Chondrocyte (in vitro differentiated cells): ENCODE measurements at regions not wholly inside any gene's neighbourhood (a gene's known extent, or its start where the extent isn't known, plus 50 kb on each side); places are given as distances from the start of the nearest gene placed in this dataset.

ENCODE experiments used
- DNase-seq: peaks from one replicate; pipeline ENCODE4 v3.0.0; 2021; ENCODE audit warnings: mixed read lengths, low spot score
- H3K27ac Mint-ChIP-seq: one replicate; pipeline ENCODE4 v1.8.0; 2021; ENCODE audit warnings: mild to moderate bottlenecking, moderate library complexity, mixed read lengths; ENCODE audit not compliant: unreplicated experiment
- H3K27me3 Mint-ChIP-seq: 2 replicates; pipeline ENCODE4 v1.8.0; 2021; ENCODE audit warnings: low read depth, mixed read lengths
- H3K36me3 Mint-ChIP-seq: 2 replicates; pipeline ENCODE4 v1.8.0; 2021; ENCODE audit warnings: low read depth, mixed read lengths
- H3K4me1 Mint-ChIP-seq: 2 replicates; pipeline ENCODE4 v1.8.0; 2021; ENCODE audit warnings: low read depth, mild to moderate bottlenecking, mixed read lengths
- H3K4me3 Mint-ChIP-seq: one replicate; pipeline ENCODE4 v1.8.0; 2021; ENCODE audit warnings: mild to moderate bottlenecking, moderate library complexity, mixed read lengths; ENCODE audit not compliant: unreplicated experiment
- H3K9me3 Mint-ChIP-seq: 2 replicates; pipeline ENCODE4 v1.8.0; 2021; ENCODE audit warnings: low read depth, mixed read lengths
- TF ChIP-seq, protein P1 (sequence below): fragments of 200-600 bp; sonication (generic); IDR thresholded peaks from 2 replicates; pipeline ENCODE4 v1.5.0; 2021; ENCODE audit warnings: antibody characterized with exemption, mild to moderate bottlenecking, moderate library complexity

DNA sequence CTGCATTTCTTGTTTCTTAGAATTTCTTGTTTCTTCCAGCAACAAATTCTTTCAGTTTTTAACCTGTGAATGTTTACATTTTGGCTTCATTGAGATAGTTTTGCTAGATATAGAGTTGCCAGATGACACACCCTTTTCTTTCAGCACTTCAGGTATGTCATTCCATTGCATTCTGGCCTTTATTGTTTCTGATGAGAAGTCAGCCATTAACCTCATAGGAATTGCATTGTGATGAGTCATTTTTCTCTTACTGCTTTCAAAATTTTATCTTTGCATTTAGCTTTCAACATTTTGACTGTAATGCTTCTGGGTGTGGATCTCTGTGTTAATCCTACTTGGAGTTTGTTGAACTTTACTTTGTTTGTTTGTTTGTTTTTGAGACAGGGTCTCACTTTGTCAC is 440.3 kb upstream of the HS3ST5 start:
- Mint-ChIP-seq H3K4me1 (no peaks in the 10 kb centered on the region), H3K9me3 (peaks cover 8% of the 10 kb centered on the region), H3K27ac (no peak overlapping the region), H3K4me3 (no peak overlapping the region), H3K36me3 (peaks cover 2% of the 10 kb centered on the region), H3K27me3 (no peaks in the 10 kb centered on the region)
- DNase-seq = no peak
- TF ChIP-seq, protein P1, sequence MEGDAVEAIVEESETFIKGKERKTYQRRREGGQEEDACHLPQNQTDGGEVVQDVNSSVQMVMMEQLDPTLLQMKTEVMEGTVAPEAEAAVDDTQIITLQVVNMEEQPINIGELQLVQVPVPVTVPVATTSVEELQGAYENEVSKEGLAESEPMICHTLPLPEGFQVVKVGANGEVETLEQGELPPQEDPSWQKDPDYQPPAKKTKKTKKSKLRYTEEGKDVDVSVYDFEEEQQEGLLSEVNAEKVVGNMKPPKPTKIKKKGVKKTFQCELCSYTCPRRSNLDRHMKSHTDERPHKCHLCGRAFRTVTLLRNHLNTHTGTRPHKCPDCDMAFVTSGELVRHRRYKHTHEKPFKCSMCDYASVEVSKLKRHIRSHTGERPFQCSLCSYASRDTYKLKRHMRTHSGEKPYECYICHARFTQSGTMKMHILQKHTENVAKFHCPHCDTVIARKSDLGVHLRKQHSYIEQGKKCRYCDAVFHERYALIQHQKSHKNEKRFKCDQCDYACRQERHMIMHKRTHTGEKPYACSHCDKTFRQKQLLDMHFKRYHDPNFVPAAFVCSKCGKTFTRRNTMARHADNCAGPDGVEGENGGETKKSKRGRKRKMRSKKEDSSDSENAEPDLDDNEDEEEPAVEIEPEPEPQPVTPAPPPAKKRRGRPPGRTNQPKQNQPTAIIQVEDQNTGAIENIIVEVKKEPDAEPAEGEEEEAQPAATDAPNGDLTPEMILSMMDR = no peak

- no peaks in the 10 kb centered on the region for H3K36me3 Mint-ChIP-seq
These were observed 422.0 kb upstream of the HS3ST5 start for GRCh38 chr6:114764866-114765265.

DNA sequence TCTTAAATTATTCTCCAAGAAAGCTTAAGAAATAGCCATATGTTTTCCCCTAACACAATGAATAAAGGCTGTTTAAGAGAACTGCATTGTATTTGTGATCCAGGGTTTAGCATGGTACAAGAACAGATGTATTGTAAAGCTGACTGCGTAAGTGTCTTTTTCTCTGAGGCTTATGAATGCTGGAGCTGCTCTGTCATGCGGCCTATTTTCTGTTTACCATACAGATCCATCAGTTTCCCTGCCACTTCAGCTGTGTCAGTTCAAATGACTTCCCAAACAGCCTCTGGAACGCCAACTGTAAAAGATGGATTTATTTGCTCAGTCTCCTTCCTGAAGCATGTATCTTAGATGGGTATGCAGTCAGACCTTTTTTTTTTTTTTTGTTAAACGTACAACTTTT is 419.3 kb upstream of the HS3ST5 start:
- Mint-ChIP-seq H3K9me3 (no peaks in the 10 kb centered on the region), H3K4me1 (no peaks in the 10 kb centered on the region), H3K4me3 (no peak overlapping the region), H3K27me3 (no peaks in the 10 kb centered on the region), H3K27ac (no peak overlapping the region), H3K36me3 (no peaks in the 10 kb centered on the region)
- TF ChIP-seq, protein P1 = no peak
- DNase-seq = no peak

More at GRCh38 chr6:114764866-114765265, 422.0 kb upstream of the HS3ST5 start:
- Mint-ChIP-seq H3K9me3 (no peaks in the 10 kb centered on the region), H3K4me1 (no peaks in the 10 kb centered on the region), H3K27ac (no peak overlapping the region), H3K4me3 (no peak overlapping the region), H3K27me3 (peaks cover 2% of the 10 kb centered on the region)
- DNase-seq = no peak
- TF ChIP-seq, protein P1 = no peak

DNA sequence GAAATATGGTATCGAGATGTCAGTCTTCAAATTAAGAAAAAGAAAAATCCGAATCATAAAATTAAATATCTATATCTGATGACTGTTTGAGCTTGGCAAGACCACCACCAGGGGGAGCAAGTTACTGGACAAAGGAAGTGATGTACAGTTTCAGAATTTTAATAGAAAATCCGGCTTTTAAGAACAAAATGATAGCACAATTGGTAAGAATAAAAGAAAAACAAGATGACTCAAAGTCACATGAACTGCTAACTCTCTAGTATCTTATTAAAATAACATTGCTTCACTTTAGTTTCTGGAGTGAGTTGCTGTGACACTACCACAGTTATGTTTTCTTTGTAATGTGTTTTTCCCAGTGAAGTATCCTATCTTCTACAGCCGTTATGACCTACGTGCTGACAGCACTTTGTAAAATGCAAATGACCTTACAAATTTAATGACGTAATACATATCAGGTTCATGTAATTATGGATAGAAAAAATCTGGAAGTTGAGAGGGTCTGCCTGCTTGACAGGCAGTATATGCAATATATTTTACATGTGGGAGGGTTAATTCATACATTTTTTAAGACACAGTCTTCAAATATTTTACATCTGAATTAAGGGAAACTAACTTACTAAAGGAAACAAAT is 405.3 kb upstream of the HS3ST5 start:
- Mint-ChIP-seq H3K4me3 (no peak overlapping the region), H3K27ac (peak overlapping the region; percentile 23), H3K4me1 (peaks cover 7% of the 10 kb centered on the region), H3K36me3 (no peaks in the 10 kb centered on the region), H3K27me3 (no peaks in the 10 kb centered on the region), H3K9me3 (no peaks in the 10 kb centered on the region)
- TF ChIP-seq, protein P1 = peak; percentile 98
- no peak for DNase-seq

GRCh38 chr6:114740547-114740946 is 397.7 kb upstream of the HS3ST5 start:
- TF ChIP-seq, protein P1 = no peak
- no peaks in the 10 kb centered on the region for H3K36me3 Mint-ChIP-seq
- H3K4me3 Mint-ChIP-seq = no peak overlapping the region
- no peaks in the 10 kb centered on the region for H3K9me3 Mint-ChIP-seq
- no peak for DNase-seq
- H3K27me3 Mint-ChIP-seq = no peaks in the 10 kb centered on the region
- H3K27ac Mint-ChIP-seq = no peak overlapping the region
- H3K4me1 Mint-ChIP-seq = peaks cover 2% of the 10 kb centered on the region
